Limb (tissue), 2 donors: ENCODE measurements at regions not wholly inside any gene's neighbourhood (a gene's known extent, or its start where the extent isn't known, plus 50 kb on each side); places are given as distances from the start of the nearest gene placed in this dataset.
"Not testable (repeated sequence)": the region's sequence is repeated elsewhere in the genome, so short reads cannot be mapped to it uniquely, and the experiment has no call there.

Source experiments
- DNase-seq, 2 donors: peaks; one replicate each; pipeline ENCODE4 v3.0.0-alpha.2; 2016; ENCODE audit errors: extremely low spot score in 2 of 2

DNA sequence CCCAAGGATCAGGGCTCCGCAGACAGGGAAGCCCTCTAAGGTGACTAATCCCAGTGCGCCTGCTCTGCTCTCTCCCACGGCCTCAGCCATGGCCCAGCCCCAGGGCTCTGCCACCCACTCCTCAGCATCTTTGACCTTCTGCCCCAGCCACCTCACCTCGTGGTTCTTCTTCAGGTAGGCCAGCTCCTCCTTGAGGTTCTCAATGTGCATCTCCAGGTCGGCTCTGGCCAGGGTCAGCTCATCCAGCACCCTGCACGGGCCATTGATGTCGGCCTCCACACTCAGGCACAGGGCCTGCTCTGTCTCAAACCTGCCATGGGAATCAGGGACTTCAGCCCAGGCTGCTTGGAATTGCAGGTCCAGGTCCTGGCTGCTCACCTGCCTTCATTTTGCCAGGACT, 128.4 kb downstream of the TNFRSF13B start:
- not testable (repeated sequence) for DNase-seq

DNA sequence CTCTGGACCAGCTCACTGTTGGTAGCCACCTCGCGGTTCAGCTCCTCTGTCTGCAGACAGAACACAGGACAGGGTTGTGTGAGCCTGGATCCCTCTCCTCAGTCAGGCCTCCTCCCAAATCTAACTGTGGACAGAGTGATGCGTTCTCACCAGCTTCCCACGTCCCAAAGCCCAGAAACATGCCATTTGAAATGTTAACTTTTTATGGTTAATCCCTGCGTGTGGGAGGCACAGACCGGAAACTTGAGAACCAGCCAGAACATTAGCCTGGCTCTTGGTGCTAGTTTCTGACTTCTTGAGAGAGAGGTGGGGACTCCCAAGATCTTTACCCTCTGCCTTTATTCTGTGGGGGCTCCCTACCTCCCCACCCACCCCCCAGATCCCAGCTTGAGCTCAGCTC, 129.6 kb downstream of the TNFRSF13B start:
- DNase-seq, result not testable (repeated sequence)

DNA sequence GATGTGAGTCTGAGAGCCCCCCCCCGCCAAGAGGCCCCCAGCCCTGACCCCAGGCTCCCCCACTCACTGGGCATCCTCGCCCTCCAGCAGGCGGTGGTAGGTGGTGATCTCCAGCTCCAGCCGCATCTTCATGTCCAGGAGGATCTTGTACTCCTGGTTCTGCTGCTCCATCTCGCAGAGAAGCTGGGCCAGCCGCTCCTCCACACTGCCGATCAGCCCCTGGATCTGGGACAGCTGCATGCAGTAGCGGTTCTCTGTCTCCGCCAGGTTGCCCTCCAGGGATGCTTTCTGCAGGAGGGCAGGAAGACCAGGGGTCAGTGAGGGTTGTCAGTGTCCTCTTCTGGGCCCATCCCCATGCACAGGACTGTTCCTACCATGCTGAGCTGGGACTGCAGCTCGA, 130.0 kb downstream of the TNFRSF13B start:
- DNase-seq, result not testable (repeated sequence)

DNA sequence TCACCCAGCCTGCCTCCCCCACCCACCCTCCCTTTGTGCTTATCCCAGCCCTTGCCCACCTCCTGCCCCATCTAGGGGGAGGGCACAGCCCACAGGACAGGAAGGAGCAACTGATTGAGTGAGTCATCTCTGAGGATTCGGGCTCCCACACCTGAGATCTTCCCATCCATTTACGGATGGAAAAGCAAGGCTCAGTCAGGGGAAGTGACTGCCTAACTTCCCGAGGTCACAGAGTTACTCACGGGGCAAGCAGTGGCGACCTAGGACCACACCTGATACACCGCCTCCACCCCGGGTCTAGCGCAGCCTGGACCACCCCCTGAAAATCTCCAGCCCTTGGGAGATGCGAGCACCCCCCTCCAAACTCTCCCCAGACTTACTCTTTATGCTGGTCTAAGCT, 131.7 kb downstream of the TNFRSF13B start:
- not testable (repeated sequence) for DNase-seq

DNA sequence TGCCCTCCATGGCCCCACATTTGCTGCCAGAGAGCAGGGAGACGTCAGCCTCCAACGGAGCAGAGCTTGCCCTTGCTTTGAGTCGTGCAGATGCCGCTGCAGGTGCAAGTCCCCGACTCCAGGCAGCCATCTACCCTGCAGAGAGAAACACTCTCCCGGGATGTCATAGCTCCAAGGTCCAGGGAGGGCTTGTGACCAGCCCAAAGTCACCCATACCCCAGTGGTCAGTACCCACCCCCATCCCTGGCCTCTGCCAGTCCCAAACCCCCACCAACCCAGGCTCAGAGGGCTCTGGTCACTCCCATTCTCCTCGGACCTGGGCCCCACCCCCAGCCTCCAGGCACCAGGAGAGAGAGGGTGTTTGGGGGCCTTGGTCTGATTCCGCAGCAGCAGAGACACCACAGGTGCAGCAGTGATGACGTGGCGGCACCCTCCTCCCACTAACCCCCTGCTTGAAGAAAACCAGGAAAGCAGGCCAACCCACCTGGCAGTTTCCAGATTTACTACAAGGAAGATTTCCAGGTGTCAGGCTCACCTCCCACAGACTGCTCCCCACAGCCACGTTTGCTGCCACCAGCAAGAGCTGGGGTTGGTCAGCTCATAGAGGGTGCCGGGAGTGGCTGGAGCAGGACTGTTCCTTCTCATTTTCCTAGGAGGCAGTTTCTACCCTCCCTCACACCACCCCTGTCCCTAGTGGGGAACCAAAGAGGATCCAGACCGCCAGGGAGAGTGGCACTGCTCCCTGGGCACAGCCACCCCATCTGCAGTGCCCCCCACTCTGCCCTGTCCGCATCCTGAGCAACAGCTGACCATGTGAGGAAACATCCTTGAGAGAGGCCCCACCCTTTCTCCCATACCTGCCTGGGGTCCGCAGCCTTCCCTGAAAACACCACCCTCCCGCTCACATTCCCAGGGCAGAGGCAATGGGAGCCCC, 132.4 kb downstream of the TNFRSF13B start:
- not testable (repeated sequence) for DNase-seq

DNA sequence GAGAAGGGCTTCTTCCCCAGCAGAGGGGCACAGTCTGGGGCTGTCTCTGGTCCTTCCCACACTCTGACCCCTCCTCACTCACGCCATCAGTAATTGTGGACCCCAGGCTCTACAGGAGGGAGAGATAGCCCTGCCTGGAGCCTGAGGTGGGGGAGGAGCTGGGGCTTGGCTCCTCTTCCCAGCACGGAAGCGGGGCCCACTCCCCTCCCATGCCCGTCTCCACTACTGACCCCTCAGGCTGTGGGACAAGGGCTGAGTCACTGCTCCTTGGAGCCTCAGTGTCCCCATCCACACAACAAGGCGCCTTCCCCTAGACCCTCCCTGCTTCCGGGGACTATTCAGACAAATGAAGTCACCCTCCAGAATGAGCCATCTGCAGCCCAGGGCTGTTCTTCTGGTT, 133.1 kb downstream of the TNFRSF13B start:
- not testable (repeated sequence) for DNase-seq

DNA sequence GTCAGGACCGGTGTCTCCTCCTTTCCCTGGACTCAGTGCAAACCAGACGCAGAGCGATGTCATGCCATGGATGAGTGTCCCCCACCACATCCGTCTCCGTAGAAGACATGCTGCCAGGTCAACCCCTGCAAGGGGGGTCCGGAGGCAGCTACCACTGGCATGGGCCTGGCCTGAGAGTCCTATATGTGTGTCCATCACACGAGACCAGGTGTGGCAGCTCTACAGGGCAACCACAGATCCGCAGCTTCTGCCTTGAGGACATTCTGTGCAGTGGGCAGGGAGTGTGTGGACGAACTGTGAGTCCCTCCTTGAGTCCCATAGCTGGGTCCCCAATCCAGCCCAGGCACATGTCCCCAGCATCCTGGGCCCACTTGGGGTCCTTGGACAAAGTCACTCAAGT, 133.6 kb downstream of the TNFRSF13B start:
- not testable (repeated sequence) for DNase-seq

DNA sequence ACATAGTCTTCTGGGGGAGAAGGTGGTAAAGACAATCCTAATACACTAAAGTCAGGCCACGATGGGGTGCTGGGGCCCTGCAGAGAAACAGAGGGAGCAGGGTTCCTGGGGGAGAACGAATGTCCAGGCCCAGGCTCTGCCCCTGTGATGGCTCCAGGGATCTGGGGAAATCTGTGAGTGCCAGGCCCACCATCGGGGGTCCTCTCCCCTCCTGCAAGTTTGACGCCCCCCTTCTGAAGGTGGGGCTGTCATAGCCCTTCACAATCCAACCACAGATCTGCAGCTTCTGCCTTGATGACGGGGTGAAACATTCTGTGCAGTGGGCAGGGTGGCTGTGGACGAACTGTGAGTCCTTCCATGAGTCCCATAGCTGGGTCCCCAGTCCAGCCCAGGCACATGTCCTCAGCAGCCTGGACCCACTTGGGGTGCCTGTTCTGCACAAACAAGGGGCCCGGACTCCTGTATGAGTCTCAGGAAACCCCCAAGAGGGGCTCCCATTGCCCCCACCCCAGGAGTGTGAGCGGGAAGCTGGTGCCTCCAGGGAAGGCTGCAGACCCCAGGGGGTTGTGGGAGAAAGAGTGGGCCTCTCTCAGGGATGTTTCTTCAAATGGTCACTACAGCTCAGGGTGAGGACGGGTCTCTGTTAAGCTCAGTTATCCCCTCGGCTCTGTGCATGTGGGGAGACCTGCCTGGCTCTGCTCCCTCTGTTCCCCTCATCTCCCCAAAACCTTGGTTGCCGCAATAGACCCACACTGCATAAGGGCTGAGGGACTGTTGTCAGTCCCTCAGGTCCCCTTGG, 134.3 kb downstream of the TNFRSF13B start:
- DNase-seq, result not testable (repeated sequence)

DNA sequence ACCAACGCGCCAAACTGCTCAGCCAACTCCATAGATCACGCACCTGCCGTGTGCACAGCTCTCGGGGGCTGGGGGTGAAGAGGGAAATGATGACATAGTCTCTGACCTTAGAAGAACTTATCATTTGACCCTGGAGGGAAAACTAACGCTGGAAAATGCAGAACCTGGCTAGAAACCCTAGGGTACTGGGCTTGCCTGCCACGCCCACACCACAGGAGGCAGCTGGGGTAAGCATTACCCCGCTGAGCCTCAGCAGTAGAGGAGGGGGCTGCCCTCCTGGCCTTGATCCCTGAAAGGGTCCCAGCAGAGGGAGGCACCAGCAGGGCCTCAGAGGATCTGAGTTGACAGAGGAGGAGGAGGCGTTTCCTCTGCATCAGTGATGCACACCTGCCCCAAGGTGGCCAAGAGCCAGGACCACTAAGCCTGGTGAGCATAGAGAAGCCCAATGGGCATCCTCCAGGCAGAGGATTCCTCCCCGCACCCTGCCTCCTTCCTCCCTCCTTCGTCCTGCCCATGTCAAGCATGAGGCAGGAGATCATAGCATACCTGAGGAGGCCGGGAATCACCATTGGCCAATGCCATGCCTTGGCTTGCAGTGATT, 135.5 kb downstream of the TNFRSF13B start:
- not testable (repeated sequence) for DNase-seq

DNA sequence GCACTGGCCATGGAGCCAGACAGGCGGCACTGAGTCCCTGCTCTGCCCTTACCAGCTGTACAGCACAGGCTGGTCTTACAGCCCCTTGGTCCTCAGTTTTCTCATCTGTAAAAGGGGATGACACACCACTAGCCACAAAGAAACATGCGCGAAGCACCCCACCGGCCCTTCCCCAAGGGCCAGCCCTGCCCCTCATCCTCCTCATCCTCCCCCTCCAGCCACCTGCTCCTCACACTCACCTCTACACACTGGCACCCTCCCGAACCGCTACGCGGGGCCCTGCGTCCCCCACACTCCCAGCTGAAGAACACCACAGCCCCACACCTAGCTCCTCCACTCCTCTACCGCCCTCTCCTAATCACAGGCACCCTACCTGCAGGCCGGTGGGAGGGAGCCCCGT, 138.4 kb downstream of the TNFRSF13B start:
- not testable (repeated sequence) for DNase-seq

DNA sequence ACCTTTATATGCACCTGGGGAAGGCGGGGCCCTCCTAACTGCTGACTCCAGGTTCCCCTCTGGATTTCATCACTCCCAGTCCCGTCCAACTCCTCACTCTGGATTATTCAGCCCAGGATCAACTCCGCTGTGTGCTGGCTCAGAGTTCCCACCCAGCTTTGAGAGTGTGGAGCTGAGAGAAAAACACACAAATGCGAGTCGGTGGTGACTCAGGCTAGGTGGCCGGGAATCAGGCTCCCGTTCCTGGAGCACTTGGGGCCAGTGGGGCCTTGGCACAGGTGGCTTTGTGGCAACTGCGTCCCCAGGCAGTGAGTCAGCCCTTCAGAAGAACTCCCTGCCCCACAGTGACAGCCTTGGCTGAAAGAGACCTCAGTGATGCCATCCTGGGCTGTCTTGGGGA, 139.1 kb downstream of the TNFRSF13B start:
- DNase-seq, result not testable (repeated sequence)

DNA sequence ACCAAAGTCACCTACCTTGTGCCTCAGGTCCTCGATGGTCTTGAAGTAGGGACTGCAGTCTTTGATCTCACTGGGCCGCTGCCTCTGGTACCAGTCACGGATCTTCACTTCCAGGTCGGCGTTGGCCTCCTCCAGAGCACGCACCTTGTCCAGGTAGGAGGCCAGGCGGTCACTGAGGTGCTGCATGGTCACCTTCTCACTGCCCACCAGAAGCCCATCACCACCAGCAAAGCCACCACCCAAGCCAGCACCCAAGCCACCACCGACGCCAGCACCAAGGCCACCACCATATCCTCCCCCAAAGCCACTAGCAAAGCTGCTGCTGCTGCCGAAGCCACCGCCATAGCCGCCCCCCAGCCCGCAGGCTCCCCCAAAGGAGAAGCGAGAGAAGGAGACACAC, 139.7 kb downstream of the TNFRSF13B start:
- not testable (repeated sequence) for DNase-seq

DNA sequence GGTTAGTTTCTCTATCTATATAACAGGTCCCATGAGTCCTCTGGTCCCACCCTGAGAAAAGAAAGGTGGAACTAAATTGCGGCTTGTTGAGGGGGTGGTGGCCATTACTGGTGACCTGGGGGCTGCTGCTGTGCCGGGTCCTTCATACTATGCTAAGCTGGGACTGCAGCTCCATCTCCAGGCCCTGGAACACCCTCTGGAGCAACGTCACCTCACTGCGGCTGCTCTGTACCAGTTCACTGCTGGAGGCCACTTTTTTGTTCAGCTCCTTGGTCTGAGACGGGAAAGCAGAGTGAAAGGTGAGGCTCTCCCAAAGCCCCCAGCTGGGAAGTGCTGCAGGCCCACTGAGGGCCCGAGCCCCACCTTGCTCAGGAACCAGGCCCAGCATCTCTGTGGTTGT, 140.7 kb downstream of the CCDC144A start:
- not testable (repeated sequence) for DNase-seq

DNA sequence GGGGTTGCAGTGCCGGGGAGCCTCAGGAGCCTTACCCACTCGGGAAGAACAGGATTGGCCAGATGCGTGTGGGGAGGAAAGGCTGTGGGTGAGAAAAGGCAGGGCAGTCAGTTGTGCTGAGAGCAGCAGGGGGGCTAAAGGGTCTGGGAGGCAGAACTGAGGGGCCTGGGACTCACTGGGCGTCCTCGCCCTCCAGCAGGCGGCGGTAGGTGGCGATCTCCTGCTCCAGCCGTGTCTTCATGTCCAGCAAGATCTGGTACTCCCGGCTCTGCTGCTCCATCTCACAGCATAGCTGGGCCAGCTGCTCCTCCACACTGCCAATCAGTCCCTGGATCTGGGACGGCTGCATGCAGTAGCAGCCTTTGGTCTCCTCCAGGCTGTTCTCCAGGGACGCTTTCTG, 140.2 kb downstream of the CCDC144A start:
- DNase-seq, result not testable (repeated sequence)
